ENCODE measurements at regions not wholly inside any gene's neighbourhood (a gene's known extent, or its start where the extent isn't known, plus 50 kb on each side); places are given as distances from the start of the nearest gene placed in this dataset.
"Not testable (repeated sequence)": the region's sequence is repeated elsewhere in the genome, so short reads cannot be mapped to it uniquely, and the experiment has no call there.

GRCh38 chr12:47348206-47348605 lies 268.4 kb upstream of the AMIGO2 start:
- no peak for DNase-seq (ENCODE audit: low read depth, low spot score)

DNA sequence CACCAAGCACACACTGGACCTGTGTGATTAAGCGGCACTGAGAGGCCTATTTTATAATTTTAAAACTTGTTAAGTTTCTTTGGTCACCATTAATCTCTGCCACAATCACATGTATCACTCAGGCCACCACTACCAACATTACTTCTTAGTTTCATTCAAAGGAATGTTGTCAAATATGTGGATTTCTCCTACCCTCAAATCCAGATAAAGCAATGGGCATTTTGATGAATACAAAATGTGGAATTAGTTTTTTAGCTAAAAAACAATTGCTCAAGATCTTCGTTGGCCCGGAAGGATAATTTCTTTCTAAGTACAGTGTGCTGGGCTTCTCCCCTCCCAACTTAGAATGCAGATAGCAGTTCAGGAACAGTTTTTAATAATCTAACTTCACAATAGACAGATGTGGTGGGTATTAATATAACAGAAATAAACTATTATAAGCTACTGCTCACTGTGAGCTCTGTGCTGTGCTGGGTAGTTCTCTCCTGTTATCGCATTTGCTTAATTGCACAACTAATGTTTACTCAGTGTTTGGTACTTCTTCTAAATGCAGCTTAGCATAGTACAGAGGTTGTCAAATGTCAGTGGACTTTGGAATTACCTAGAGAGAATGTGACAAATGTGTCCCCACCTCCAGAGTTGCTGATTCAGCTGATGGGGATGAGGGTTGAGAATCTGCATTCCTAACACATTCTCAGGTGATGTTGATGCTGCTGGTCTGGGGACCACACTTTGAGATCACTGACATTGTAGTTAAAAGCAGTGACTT lies 266.7 kb upstream of the AMIGO2 start:
- no peak for DNase-seq (ENCODE audit: low read depth, low spot score)

DNA sequence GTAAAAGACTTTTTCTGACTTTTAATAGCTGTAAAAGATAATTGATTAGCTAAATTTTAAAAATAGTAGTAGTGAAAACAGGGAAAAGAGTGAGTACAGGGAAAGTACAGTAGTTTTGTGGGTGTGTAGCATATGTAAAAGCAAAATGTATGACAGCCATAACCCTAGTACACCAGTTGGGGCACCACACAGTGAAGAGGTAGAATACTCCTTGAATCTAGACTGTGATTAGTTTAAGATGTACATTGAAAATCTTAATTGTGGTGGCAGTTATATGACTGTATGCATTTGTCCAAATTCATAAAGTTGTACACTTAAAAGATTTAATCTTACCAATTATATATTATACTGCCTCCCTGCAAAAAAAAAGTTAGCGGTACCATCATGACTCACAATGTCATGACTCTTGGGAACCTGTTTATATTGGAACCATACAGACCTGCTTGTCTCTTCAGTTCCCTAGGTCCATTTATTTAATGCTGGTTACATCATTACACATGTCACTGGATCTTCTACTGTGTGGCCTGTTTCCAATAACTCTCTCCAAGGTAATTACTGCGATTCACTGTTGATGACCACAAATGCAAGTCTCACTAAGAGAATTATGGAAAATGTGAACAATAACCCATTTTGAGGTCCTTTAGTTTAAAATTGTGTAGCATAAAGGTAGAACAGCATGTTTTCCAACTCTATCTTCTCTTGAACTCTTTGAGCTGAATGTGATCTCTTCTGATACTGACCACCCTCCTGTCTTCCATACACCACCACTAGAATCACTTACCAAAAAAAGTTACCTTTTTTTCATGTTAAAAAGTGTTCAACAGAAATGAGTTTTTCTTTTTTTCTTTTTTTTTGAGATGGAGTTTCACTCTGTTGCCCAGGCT lies 264.2 kb upstream of the AMIGO2 start:
- DNase-seq (ENCODE audit: low read depth, low spot score), result no peak

DNA sequence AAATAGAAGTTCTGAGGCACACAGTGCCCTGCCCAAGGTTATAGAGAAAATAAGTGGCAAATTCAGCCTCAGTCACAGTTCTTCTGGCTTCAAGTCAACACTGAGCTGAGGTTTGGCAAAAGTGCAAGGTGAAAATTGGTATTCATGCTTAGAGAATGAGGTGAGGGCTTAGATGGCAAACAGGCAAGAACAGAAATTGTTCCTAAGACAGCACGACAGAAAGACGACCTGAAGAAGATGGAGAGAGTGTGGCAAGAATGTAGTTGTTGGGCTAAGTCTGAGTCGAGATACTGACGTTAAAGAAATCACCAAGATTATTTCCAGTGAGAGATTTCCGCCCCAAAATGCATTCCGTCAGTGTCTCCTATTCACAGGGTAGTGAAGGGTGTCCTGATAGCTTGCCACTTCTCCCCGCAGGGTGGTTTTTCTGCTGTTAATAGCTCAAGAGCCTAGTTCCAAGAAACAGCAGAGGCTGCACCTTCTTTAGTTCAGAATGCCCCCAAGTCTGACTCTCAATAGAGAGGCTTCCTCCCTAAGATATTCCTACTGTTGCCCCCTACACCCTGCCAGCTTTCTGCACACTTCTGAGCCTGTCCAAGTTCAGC lies 260.8 kb upstream of the AMIGO2 start:
- no peak for DNase-seq (ENCODE audit: low read depth, low spot score)

- DNase-seq (ENCODE audit: low read depth, low spot score), result no peak
Observed at GRCh38 chr12:47337581-47337980, 257.8 kb upstream of the AMIGO2 start.

- DNase-seq (ENCODE audit: low read depth, low spot score), result not testable (repeated sequence)
Observed at GRCh38 chr12:47333271-47333858, 253.6 kb upstream of the AMIGO2 start.

DNA sequence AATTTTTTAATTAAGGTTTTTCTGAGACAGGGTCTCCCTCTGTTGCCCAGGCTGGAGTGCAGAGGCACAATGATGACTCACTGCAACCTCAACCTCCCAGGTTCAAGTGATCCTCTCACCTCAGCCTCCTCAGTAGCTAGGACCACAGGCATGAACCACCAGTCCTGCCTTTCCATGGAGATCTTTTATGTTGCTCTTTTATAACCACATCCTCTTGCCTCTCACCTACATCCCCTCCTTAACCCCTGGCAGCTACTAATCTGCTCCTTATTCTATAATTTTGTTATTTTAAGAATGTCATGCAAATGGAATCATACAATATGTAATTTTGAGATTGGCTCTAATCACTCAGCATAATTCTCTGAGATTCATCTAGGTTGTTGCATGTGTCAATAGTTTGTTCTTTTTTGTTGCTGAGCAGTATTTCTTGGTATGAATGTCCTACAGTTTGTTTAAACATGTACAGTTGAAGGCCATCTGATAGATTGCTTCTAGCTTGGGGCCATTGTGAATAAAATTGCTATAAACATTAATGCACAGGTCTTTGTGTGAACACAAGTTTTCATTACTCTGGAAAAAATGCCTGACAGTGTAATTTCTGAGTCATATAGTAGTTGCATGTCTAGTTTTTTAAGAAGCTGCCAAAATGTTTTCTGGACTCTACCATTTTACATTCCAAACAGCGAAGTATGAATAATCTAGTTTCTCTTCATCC lies 249.2 kb upstream of the AMIGO2 start:
- DNase-seq (ENCODE audit: low read depth, low spot score), result no peak

DNA sequence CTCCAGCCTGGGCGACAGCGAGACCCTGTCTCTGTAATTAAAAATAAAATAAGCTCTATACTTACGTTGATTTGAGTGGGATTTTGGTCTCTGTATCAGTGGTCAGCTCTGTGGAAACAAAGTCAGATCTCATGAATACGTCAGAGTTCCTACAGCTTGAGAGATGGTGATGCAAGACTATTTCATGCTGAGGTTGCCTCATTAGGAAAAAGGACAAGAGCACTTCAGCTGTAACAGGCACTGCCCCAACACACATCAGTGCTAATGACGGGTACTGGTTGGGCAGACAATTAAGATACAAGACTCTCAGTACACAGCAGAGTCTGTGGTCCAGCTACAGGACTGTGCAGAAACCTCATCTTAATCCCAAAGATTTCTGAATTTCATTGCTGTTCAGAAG lies 246.4 kb upstream of the AMIGO2 start:
- DNase-seq (ENCODE audit: low read depth, low spot score), result no peak

- DNase-seq (ENCODE audit: low read depth, low spot score), result no peak
Observed at GRCh38 chr12:47323802-47324201, 244.0 kb upstream of the AMIGO2 start.

DNA sequence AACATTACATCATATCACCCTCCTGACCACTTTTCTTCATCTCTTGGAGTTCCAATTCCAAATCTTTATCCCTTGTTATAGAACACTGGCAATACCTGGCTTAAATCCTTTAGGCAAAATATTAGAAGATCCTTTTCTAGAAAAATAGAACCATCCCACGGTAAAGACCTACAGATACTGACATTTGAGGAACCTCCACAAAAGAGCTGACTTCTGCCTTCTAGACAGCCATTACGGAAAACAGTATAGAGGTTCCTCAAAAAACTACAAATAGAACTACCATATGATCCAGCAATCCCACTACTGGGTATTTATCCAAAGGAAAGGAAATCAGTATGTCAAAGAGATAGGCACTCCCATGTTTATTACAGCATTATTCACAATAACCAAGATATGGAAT lies 241.7 kb upstream of the AMIGO2 start:
- DNase-seq (ENCODE audit: low read depth, low spot score), result no peak

- no peak for DNase-seq (ENCODE audit: low read depth, low spot score)
Observed at GRCh38 chr12:47319746-47320145, 240.0 kb upstream of the AMIGO2 start.

DNA sequence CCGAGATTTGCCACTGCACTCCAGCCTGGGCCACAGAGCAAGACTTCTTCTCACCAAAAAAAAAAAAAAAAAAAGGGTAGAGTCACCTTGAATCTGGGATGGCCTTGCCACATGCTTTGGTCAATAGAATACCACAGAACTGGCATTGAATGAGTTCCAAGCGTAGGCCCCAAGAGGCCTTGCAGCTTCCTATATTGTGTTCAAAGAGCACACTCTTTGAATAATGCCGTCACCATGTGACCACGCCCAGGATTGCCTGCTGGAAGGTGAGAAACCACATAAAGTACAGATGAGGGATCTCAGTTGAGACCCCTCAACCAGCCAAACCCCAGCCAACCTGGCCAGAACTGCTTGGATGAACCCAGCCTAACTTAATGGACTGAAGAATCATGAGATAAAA lies 239.2 kb upstream of the AMIGO2 start:
- no peak for DNase-seq (ENCODE audit: low read depth, low spot score)

DNA sequence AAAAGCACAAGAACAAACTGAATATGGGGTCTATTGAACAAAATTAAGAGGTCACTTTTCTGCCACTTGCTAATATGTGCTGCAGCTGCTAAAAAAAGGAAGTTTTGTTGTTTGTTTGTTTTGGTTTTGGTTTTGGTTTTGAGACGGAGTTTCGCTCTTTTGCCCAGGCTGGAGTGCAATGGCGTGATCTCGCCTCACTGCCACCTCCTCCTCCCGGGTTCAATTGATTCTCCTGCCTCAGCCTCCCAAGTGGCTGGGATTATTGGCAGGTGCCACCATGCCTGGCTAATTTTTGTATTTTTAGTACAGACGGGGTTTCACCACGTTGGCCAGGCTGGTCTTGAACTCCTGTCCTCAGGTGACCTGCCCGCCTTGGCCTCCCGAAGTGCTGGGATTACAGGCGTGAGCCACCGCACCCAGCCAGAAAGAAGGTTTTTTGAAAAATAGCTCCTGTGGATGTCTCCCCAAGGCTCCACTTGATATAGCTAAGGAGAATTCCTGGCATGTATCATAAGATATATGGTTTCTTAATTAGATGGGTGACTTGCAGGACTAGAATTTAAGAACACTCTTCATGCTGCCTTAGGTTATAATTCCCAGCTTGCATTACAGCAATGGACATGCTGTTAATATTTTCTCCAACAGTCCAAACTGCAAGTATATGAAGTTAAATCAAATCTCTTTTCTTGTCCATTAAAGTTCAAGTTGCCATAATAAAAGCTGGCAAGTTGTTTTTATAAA lies 237.6 kb upstream of the AMIGO2 start:
- DNase-seq (ENCODE audit: low read depth, low spot score), result no peak

DNA sequence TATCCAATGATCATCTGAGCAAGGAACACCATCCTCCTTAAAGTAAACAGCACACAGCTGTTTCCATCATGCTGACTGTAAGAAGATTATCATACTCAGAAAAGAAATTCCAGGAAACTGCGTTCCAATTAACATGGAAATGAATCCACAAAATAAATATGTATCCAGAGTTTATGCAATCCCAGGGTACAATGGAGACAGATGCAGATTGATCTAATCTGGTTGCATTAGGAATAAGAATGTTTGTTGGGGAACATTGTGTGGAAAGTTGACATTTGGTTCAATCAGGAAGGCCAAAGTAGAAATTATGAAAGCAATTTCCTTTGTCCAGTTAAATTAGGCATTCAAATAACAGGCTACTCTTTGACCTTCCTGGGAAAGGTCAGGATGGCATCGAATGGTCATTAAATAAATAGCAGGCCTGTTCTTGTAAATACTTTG lies 236.9 kb upstream of the AMIGO2 start:
- no peak for DNase-seq (ENCODE audit: low read depth, low spot score)

GRCh38 chr12:47314996-47315395 lies 235.2 kb upstream of the AMIGO2 start:
- DNase-seq (ENCODE audit: low read depth, low spot score), result no peak

- no peak for DNase-seq (ENCODE audit: low read depth, low spot score)
Observed at GRCh38 chr12:47312808-47313426, 233.2 kb upstream of the AMIGO2 start.

DNA sequence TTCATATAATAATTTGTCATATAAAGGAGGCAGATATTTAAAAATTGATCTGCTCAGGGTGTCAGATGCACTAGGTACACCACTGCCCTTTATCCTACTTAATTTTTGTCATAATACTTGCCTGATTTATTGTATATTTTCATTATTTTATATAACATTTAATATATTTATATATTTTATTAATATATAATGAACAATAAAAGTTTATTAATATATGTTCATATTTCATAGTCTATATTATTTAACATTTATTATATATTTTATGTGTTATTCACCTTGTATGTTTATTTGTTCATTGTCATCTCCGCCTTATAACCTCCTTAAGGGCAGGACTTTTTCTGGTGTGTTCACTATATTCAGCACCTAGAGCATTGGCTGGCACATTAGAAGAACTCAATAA lies 232.4 kb upstream of the AMIGO2 start:
- DNase-seq (ENCODE audit: low read depth, low spot score), result no peak

DNA sequence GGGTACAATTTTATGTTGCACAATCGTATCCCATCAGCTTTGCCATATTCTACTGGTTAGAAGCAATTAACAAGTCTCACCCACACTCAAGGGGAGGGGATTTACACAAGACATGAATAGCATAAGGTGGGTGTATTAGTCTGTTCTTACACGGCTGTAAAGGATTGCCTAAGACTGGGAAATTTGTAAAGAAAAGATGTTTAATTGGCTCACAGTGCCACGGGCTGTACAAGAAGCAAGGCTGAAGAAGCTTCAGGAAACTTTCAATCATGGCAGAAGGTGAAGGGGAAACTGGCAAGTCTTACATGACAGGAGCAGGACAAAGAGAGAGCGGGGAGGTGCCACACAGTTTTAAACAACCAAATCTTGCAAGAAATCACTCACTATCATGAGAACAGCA lies 231.8 kb upstream of the AMIGO2 start:
- DNase-seq (ENCODE audit: low read depth, low spot score), result no peak

- DNase-seq (ENCODE audit: low read depth, low spot score), result no peak
Observed at GRCh38 chr12:47311010-47311409, 231.3 kb upstream of the AMIGO2 start.

- no peak for DNase-seq (ENCODE audit: low read depth, low spot score)
Observed at GRCh38 chr12:47308672-47309071, 228.9 kb upstream of the AMIGO2 start.
